Uterus (tissue), 3 donors: ENCODE measurements at regions not wholly inside any gene's neighbourhood (a gene's known extent, or its start where the extent isn't known, plus 50 kb on each side); places are given as distances from the start of the nearest gene placed in this dataset.
A peak's percentile ranks its signal among the peaks of the same experiment; 100 is the strongest.

Source experiments
- DNase-seq, 2 donors: peaks; one replicate each; pipeline ENCODE4 v3.0.0-alpha.2; 2019 to 2020
- H3K27ac ChIP-seq, 2 donors: fragments of 200-600 bp; sonication (generic); 1 replicate in 1 of 2; 2 replicates in 1 of 2; pipeline ENCODE4 v1.5.1; 2016 to 2018
- H3K27me3 ChIP-seq, 2 donors: fragments of 200-600 bp; sonication (generic); one replicate each; pipeline ENCODE4 v1.5.1; 2018 to 2019; ENCODE audit warnings: control low read depth in 1 of 2
- H3K36me3 ChIP-seq, 2 donors: fragments of 200-600 bp; sonication (generic); one replicate each; pipeline ENCODE4 v1.5.1; 2019; ENCODE audit warnings: control low read depth in 1 of 2
- H3K4me1 ChIP-seq, 2 donors: fragments of 200-600 bp; sonication (generic); one replicate each; pipeline ENCODE4 v1.5.1; 2018 to 2019; ENCODE audit warnings: control low read depth in 1 of 2
- H3K4me3 ChIP-seq, 2 donors: fragments of 200-600 bp; sonication (generic); 1 replicate in 1 of 2; 2 replicates in 1 of 2; pipeline ENCODE4 v1.5.1; 2018 to 2019; ENCODE audit warnings: mild to moderate bottlenecking in 1 of 2
- H3K9me3 ChIP-seq, 2 donors: fragments of 200-600 bp; sonication (generic); one replicate each; pipeline ENCODE4 v1.5.1; 2019; ENCODE audit warnings: control low read depth in 1 of 2
- POLR2A ChIP-seq, 2 donors: fragments of 450-650 bp; IDR thresholded peaks; one replicate each; pipeline ENCODE4 v1.6.1; 2016; ENCODE audit warnings: antibody characterized with exemption in 2 of 2, mild to moderate bottlenecking in 1 of 2, moderate library complexity in 1 of 2
- intact Hi-C: fragments of 100-400 bp; cut with DNase I; formaldehyde crosslinking; loops from one replicate; pipeline ENCODE4 v1.15.1; 2023; ENCODE audit warnings: low total_unique reads
- TF ChIP-seq, protein P1 (sequence below), 4 experiments: fragments of 200-600 bp in 2 of 4; fragments of 450-650 bp in 2 of 4; sonication (generic) in 2 of 4; IDR thresholded peaks; one replicate each; pipeline ENCODE4 v1.5.1; 2016 to 2019; ENCODE audit warnings: antibody characterized with exemption in 4 of 4, mild to moderate bottlenecking in 2 of 4, moderate library complexity in 1 of 4
- donor health status: DM: yes; HTN: yes; CAD: no.

- intact Hi-C loops = no loop called here
- Histone ChIP-seq H3K9me3 (no peaks in the 10 kb centered on the region), H3K4me3 (no peak overlapping the region), H3K27ac (no peak overlapping the region), H3K27me3 (no peaks in the 10 kb centered on the region), H3K36me3 (no peaks in the 10 kb centered on the region), H3K4me1 (peaks cover 4 to 8% of the 10 kb centered on the region in 2 donors)
- DNase-seq = no peak
- TF ChIP-seq, protein P1, sequence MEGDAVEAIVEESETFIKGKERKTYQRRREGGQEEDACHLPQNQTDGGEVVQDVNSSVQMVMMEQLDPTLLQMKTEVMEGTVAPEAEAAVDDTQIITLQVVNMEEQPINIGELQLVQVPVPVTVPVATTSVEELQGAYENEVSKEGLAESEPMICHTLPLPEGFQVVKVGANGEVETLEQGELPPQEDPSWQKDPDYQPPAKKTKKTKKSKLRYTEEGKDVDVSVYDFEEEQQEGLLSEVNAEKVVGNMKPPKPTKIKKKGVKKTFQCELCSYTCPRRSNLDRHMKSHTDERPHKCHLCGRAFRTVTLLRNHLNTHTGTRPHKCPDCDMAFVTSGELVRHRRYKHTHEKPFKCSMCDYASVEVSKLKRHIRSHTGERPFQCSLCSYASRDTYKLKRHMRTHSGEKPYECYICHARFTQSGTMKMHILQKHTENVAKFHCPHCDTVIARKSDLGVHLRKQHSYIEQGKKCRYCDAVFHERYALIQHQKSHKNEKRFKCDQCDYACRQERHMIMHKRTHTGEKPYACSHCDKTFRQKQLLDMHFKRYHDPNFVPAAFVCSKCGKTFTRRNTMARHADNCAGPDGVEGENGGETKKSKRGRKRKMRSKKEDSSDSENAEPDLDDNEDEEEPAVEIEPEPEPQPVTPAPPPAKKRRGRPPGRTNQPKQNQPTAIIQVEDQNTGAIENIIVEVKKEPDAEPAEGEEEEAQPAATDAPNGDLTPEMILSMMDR (IDR thresholded peaks at IDR 0.05) = no peak
- no peak for TF ChIP-seq POLR2A (IDR thresholded peaks at IDR 0.05)
Observed at GRCh38 chr5:141783005-141783946, 94.9 kb downstream of the PCDH1 start.

DNA sequence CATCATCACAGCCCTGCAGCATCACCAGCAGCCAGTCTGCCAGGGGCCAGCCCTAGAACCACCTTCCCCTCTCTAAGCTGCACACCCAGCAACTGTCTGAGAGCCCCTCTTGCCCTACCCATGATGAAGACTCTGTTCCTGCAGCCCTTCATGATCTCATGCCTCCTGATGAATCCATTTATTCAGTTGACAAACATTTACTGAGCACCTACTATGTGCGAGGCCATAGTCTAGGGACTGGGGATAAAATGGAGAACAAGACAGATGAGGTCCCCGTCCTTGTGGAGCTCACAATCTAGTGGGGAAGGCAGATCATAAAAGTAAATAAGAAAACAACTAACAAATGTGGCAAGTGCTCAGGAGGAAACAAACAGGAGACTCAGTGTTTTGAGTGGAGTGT is 96.3 kb downstream of the PCDH1 start:
- no peak for TF ChIP-seq POLR2A (IDR thresholded peaks at IDR 0.05)
- TF ChIP-seq, protein P1 (IDR thresholded peaks at IDR 0.05) = no peak

GRCh38 chr5:141780952-141781781 is 97.0 kb downstream of the PCDH1 start:
- no peaks in the 10 kb centered on the region for H3K27me3 ChIP-seq
- peak overlapping the region; percentile 63 to 69 for H3K27ac ChIP-seq
- no peaks in the 10 kb centered on the region for H3K36me3 ChIP-seq
- no peak for TF ChIP-seq POLR2A (IDR thresholded peaks at IDR 0.05)
- TF ChIP-seq, protein P1 (IDR thresholded peaks at IDR 0.05) = no peak
- DNase-seq = no peak
- peaks cover 4 to 8% of the 10 kb centered on the region in 2 donors for H3K4me1 ChIP-seq
- H3K9me3 ChIP-seq = no peaks in the 10 kb centered on the region
- intact Hi-C loops = no loop called here
- H3K4me3 ChIP-seq = no peak overlapping the region

More for the DNA sequence above, 96.3 kb downstream of the PCDH1 start:
- Histone ChIP-seq H3K36me3 (no peaks in the 10 kb centered on the region), H3K4me3 (no peak overlapping the region), H3K27ac (no peak overlapping the region), H3K27me3 (no peaks in the 10 kb centered on the region), H3K9me3 (no peaks in the 10 kb centered on the region), H3K4me1 (peaks cover 4 to 8% of the 10 kb centered on the region in 2 donors)
- no peak for DNase-seq
- intact Hi-C loops = no loop called here

GRCh38 chr5:141780240-141780951 is 97.8 kb downstream of the PCDH1 start:
- peak in 1 of 2 donors; percentile 22 for DNase-seq
- Histone ChIP-seq H3K4me3 (no peak overlapping the region), H3K9me3 (no peaks in the 10 kb centered on the region), H3K27ac (peak overlapping the region; percentile 63 to 69), H3K4me1 (peaks cover 4 to 8% of the 10 kb centered on the region in 2 donors), H3K27me3 (no peaks in the 10 kb centered on the region), H3K36me3 (no peaks in the 10 kb centered on the region)
- intact Hi-C loops = no loop called here
- TF ChIP-seq, protein P1 (IDR thresholded peaks at IDR 0.05) = no peak
- no peak for TF ChIP-seq POLR2A (IDR thresholded peaks at IDR 0.05)
